Muscle layer of colon (tissue), 2 donors: ENCODE measurements at regions not wholly inside any gene's neighbourhood (a gene's known extent, or its start where the extent isn't known, plus 50 kb on each side); places are given as distances from the start of the nearest gene placed in this dataset.

Experiments used
- H3K27ac ChIP-seq: one replicate; pipeline ENCODE4 v1.7.0; 2013; ENCODE audit warnings: low read depth, mild to moderate bottlenecking, low read length, moderate library complexity
- H3K27me3 ChIP-seq, 2 donors: one replicate each; pipeline ENCODE4 v1.7.0; 2013; ENCODE audit warnings: low read length in 2 of 2, mild to moderate bottlenecking in 2 of 2; ENCODE audit not compliant: insufficient read depth in 2 of 2, control insufficient read depth in 1 of 2
- H3K36me3 ChIP-seq: one replicate; pipeline ENCODE4 v1.7.0; 2013; ENCODE audit warnings: mild to moderate bottlenecking, low read length; ENCODE audit not compliant: insufficient read depth
- H3K4me1 ChIP-seq: one replicate; pipeline ENCODE4 v1.7.0; 2013; ENCODE audit warnings: mild to moderate bottlenecking, low read length; ENCODE audit not compliant: insufficient read depth
- H3K4me3 ChIP-seq, 2 donors: one replicate each; pipeline ENCODE4 v1.7.0; 2013; ENCODE audit warnings: low read length in 2 of 2, low read depth in 1 of 2, mild to moderate bottlenecking in 1 of 2, moderate library complexity in 1 of 2
- H3K9ac ChIP-seq: one replicate; pipeline ENCODE4 v1.7.0; 2013; ENCODE audit warnings: low read length
- H3K9me3 ChIP-seq: one replicate; pipeline ENCODE4 v1.7.0; 2013; ENCODE audit warnings: mild to moderate bottlenecking, low read length
- donor health status: abdominal sarcoma.
- donor health status: Adenocarcinoma of cecum.

- H3K36me3 ChIP-seq = no peaks in the 10 kb centered on the region
- H3K9me3 ChIP-seq = no peaks in the 10 kb centered on the region
- no peak overlapping the region for H3K27ac ChIP-seq
- no peaks in the 10 kb centered on the region for H3K4me1 ChIP-seq
- H3K9ac ChIP-seq = no peak overlapping the region
- no peak overlapping the region for H3K4me3 ChIP-seq
- peaks cover 0 to 40% of the 10 kb centered on the region in 2 donors for H3K27me3 ChIP-seq
Measured at GRCh38 chr12:132413931-132414588, 75.9 kb upstream of the FBRSL1 start.

DNA sequence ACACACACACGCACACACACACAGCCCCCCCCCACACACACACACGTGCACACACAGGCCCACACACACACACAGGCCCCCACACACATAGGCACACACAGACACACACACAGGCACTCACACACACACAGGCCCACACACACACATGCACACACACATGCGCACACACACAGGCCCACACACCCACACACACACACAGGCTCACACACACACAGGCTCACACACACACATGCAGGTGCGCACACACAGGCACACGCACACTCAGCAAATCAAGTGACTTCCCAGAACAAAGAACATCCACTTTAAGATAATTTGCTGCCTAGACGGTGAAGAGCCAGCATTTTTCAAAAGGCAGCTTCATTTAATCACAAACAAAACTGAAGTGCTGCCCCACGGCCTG lies 78.5 kb upstream of the FBRSL1 start:
- H3K27ac ChIP-seq = no peak overlapping the region
- H3K9me3 ChIP-seq = no peaks in the 10 kb centered on the region
- no peak overlapping the region for H3K9ac ChIP-seq
- peaks cover 0 to 38% of the 10 kb centered on the region in 2 donors for H3K27me3 ChIP-seq
- H3K4me3 ChIP-seq = no peak overlapping the region
- no peaks in the 10 kb centered on the region for H3K4me1 ChIP-seq
- H3K36me3 ChIP-seq = no peaks in the 10 kb centered on the region

DNA sequence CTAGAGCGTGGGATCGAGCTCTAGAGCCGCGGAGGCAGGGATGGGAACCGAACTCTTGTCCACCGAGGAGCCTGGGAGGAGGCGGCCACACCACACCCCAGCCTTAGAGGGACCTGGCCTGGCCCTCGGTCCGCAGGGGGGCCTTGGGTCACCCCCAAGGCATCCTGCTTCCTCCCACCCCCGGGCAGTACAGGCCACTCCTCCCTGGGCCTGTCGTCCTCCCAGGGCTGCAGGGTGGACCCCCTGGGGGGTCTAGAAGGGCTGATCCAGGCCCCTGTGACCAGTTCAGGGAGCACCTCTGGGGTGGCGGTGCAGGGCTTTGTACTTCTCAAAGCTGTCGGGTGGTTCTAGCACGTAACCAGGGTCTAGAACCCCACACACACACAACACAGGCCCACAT lies 79.1 kb upstream of the FBRSL1 start:
- Histone ChIP-seq H3K27ac (no peak overlapping the region), H3K27me3 (peaks cover 0 to 35% of the 10 kb centered on the region in 2 donors), H3K9ac (no peak overlapping the region), H3K4me3 (no peak overlapping the region), H3K36me3 (no peaks in the 10 kb centered on the region), H3K9me3 (no peaks in the 10 kb centered on the region), H3K4me1 (no peaks in the 10 kb centered on the region)

GRCh38 chr12:132410296-132410625 lies 79.7 kb upstream of the FBRSL1 start:
- Histone ChIP-seq H3K27ac (no peak overlapping the region), H3K4me3 (no peak overlapping the region), H3K9me3 (no peaks in the 10 kb centered on the region), H3K9ac (no peak overlapping the region), H3K4me1 (no peaks in the 10 kb centered on the region), H3K36me3 (no peaks in the 10 kb centered on the region), H3K27me3 (peaks cover 0 to 34% of the 10 kb centered on the region in 2 donors)

DNA sequence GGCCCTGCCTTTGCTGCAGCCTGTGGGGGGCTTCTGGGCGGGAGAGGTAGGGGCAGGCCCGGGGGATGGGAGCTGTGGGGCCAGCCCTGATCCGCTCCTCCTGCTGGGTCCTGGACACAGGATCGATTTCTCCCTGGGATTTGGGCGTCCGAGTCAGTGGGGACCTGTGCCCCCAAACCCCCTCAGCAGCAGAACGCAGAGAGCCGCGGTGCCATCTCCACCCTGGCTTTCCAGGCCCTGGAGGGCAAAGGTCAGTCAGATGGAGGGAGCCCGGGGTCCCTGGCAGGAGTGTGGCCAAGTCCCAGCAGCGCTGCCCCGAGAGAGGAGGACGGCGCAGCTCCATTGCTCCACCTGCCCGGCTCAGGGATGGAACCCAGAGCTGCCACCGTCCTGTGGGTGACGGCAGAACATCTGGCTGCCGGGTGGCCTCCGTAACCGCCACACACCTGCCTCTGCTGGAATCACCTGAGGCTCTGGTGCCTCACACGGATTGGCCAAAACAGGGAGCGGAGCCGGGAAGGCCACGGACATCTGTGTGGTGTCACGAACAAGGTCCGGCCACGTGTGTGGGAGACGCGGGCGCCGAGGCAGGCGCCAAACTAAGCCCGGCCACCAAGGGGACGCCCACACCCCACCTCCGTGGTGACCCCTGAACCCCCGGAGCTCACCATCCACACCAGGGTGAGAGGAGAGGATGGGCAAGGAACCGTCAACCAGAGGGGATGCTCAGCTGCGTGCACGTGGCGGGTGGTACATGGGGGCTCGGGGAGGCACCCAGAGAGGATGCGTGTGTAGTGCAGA lies 80.3 kb upstream of the FBRSL1 start:
- Histone ChIP-seq H3K36me3 (no peaks in the 10 kb centered on the region), H3K9ac (no peak overlapping the region), H3K27me3 (peaks cover 0 to 30% of the 10 kb centered on the region in 2 donors), H3K9me3 (no peaks in the 10 kb centered on the region), H3K4me3 (no peak overlapping the region), H3K4me1 (no peaks in the 10 kb centered on the region), H3K27ac (no peak overlapping the region)

- H3K4me3 ChIP-seq = no peak overlapping the region
- no peaks in the 10 kb centered on the region for H3K4me1 ChIP-seq
- H3K27ac ChIP-seq = no peak overlapping the region
- H3K27me3 ChIP-seq = peaks cover 0 to 29% of the 10 kb centered on the region in 2 donors
- H3K9me3 ChIP-seq = no peaks in the 10 kb centered on the region
- no peak overlapping the region for H3K9ac ChIP-seq
- no peaks in the 10 kb centered on the region for H3K36me3 ChIP-seq
Measured at GRCh38 chr12:132408626-132409494, 79.5 kb upstream of the GALNT9 start.

DNA sequence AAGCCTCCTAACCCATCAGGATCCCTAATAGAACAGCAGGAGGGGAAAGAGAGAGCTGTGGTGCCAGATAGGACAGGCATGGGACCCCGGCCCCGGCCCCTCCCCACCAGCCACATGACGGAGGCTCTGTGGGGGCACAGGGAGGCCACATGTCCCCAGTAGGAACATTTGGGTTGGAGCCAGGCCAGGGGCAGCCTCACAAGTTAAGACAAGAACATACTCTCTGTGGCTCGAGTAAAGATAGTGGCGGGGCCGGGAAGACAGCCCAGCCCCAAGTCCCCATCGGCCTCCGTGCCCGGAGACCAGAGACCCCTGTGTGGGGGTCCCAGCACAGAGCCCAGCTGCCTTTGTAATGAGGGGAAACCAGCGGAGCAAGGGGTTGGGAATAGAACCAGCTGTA lies 78.6 kb upstream of the GALNT9 start:
- Histone ChIP-seq H3K27ac (no peak overlapping the region), H3K4me3 (no peak overlapping the region), H3K9me3 (no peaks in the 10 kb centered on the region), H3K4me1 (no peaks in the 10 kb centered on the region), H3K9ac (no peak overlapping the region), H3K36me3 (no peaks in the 10 kb centered on the region), H3K27me3 (peaks cover 0 to 35% of the 10 kb centered on the region in 2 donors)

GRCh38 chr12:132407451-132407961 lies 78.1 kb upstream of the GALNT9 start:
- H3K27me3 ChIP-seq = peaks cover 0 to 39% of the 10 kb centered on the region in 2 donors

GRCh38 chr12:132406493-132407450 lies 77.4 kb upstream of the GALNT9 start:
- no peaks in the 10 kb centered on the region for H3K4me1 ChIP-seq
- no peak overlapping the region for H3K4me3 ChIP-seq
- H3K9ac ChIP-seq = no peak overlapping the region
- H3K36me3 ChIP-seq = no peaks in the 10 kb centered on the region
- H3K9me3 ChIP-seq = no peaks in the 10 kb centered on the region
- H3K27me3 ChIP-seq = peaks cover 0 to 41% of the 10 kb centered on the region in 2 donors
- no peak overlapping the region for H3K27ac ChIP-seq

More at GRCh38 chr12:132407451-132407961, 78.1 kb upstream of the GALNT9 start:
- Histone ChIP-seq H3K4me1 (no peaks in the 10 kb centered on the region), H3K9ac (no peak overlapping the region), H3K27ac (no peak overlapping the region), H3K4me3 (no peak overlapping the region), H3K9me3 (no peaks in the 10 kb centered on the region), H3K36me3 (no peaks in the 10 kb centered on the region)

- H3K27me3 ChIP-seq = peaks cover 0 to 45% of the 10 kb centered on the region in 2 donors
Measured at GRCh38 chr12:132405742-132406251, 76.4 kb upstream of the GALNT9 start.

More at GRCh38 chr12:132405742-132406251, 76.4 kb upstream of the GALNT9 start:
- H3K9me3 ChIP-seq = no peaks in the 10 kb centered on the region
- H3K9ac ChIP-seq = no peak overlapping the region
- H3K4me3 ChIP-seq = no peak overlapping the region
- H3K27ac ChIP-seq = no peak overlapping the region
- no peaks in the 10 kb centered on the region for H3K36me3 ChIP-seq
- H3K4me1 ChIP-seq = no peaks in the 10 kb centered on the region
